Glomerular visceral epithelial cell (primary cell): ENCODE measurements at regions not wholly inside any gene's neighbourhood (a gene's known extent, or its start where the extent isn't known, plus 50 kb on each side); places are given as distances from the start of the nearest gene placed in this dataset.

Source experiments
- DNase-seq: peaks from one replicate; pipeline ENCODE4 v3.0.0-alpha.2; 2016; ENCODE audit errors: extremely low spot score

GRCh38 chr3:21357241-21357640, 393.8 kb downstream of the ZNF385D start:
- DNase-seq, result no peak

DNA sequence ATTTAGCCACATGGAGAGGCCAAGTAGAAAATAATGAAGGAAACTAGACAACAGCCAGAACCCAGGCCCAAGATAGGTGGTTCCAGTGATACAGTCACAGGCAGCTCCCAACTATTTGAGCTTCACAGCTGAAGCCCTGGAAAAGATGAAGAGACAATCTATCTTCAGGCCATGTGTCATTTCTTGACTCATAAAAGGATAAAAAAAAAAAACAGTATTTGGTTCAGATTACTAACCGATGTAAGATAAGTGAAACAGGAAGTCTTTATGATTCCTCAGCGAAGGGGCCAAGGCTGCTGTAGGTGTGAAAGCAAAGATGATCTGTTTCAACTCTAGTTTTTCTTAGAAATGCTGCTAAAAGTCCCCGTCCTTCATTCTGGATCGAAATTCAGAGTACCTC, 394.6 kb downstream of the ZNF385D start:
- no peak for DNase-seq

DNA sequence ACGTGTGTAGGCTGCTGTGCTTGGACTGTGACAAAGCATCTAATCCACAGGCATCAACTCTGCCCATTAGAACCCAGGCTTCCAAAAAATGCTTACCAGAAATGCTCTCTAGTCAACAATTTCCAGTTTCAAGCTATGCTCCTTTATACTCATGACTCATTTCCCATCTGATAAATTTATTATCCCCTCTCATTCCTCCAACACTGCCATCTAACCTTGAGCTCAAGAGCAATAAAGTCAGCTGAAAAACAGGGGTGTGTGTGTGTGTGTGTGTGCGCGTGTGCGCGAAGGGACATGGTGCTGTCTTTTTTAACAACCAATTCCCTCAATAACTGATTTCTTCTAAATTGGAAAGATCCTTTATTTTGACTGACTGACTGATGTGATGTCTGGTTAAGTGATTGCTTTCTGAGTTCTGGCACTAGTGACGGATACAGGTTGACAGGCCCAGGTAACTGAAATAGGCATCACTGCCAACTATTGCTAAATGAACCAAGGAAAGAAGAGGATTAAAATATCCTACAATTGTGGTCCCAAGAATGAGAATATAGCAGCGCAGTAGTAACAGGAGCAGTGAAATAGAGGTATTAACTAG, 405.5 kb downstream of the ZNF385D start:
- DNase-seq, result no peak

DNA sequence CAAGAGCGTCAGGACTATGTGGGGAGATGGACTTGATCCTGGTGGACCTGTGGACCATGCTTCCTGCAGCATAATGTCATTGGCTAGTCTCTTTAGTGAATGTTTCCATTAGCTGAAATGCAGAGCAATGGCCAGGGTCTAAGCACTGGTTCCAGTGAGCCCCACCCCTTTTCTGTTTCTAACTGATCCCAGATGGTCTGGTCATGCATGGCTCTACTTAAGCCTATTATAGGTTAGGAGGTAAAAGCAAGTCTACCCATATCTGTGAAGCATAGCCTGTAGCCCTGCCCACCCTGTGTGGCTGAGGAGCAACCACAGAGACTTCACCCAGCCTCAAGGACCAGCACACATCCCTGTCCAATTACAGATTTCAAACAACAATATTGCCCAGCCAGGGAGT, 419.2 kb downstream of the ZNF385D start:
- no peak for DNase-seq

GRCh38 chr3:21331321-21331720, 419.7 kb downstream of the ZNF385D start:
- DNase-seq, result no peak

- DNase-seq, result peak; percentile 16
These were observed 420.7 kb downstream of the ZNF385D start for GRCh38 chr3:21330293-21330692.

GRCh38 chr3:21328711-21329390, 422.2 kb downstream of the ZNF385D start:
- DNase-seq, result no peak

DNA sequence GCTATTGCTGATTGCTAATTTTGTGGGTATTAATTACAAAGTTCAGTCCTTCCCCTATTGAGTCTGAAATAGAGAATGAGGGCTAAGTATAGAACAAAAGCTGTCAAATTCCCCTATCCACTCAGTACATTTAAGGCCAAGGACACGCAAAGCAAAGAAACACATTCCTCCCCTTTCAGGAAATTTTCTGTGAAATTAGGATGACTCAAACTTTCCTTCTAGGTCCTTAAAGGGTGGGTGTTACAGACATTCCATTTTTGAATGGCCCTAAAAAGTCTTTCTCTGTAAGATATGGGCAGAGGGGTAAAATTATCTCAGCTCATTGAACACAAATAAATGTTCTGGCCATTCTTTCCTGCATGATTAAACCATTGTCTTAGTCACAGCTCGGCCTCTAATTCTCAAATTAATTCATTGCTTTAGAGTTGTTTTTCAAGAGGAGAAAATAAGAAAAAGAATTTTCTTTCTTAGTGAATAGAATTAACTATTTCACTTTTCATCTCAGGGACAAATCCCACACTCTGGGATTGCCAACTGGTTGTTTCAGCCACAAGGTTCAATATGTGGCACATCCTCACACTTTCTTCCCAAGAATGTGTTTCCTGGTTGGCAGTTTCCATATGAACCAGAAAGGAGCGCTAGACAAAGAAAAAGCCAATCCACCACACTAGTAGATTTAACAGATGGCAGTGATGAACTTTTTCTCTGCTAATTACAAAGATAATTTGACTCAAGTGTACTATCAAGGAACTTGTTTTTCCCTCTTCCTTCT, 424.1 kb downstream of the ZNF385D start:
- DNase-seq, result peak; percentile 4

DNA sequence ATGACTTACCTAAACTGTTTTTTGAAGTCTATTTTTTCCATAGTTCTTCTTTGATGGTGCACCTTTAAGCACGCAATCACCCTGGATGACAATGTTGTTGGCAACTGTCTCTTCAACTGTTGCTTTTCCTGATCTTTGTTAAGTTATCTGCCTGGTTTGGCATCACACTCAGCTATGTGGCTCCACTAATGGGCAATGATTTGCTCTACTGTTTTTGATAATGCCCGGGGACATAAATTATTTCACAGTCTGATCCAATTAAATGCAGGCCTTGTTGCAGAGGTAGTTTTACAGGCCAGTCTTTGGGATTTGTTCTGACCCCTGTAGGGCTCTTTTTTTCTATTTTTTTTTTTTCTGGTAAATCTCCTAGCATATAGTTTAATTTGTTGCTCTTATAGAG, 436.3 kb downstream of the ZNF385D start:
- no peak for DNase-seq

- DNase-seq, result no peak
These were observed 440.1 kb downstream of the ZNF385D start for GRCh38 chr3:21310891-21311290.

DNA sequence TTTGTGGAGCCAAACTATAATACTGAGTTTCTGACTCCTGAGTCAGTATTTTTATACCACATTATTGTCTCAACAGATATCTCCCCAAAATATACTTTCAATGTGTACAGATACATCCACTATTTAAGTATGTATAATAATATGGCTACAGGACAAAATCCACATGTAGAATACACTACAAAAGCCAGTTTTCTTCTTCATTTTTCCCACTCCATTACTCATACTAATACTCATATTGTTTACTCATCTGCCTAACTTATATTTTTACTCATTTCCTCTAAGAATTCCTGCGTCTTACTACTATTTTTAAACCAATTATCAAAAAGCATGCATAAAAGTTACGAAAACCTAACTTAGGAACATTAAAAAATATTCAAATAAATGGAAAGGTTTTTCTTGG, 440.8 kb downstream of the ZNF385D start:
- no peak for DNase-seq

DNA sequence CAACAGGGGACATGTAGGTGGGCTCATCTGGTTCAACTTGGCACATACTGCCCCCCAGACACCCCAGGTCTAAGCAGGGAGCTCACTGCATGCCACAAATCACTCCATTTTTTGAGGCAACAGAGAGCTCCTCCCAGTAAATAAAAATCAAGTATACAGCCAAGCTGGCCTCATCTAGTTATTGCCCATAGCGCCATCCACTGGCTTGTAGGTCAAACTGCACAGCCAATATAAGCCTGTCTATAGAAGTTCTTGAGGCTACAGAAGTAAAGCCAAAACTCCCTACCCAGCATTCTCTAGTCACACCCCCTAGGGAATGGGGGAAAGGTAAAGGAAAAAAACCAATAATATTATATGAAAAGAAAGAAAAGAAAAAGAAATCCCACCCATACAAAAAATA, 453.7 kb downstream of the ZNF385D start:
- no peak for DNase-seq

DNA sequence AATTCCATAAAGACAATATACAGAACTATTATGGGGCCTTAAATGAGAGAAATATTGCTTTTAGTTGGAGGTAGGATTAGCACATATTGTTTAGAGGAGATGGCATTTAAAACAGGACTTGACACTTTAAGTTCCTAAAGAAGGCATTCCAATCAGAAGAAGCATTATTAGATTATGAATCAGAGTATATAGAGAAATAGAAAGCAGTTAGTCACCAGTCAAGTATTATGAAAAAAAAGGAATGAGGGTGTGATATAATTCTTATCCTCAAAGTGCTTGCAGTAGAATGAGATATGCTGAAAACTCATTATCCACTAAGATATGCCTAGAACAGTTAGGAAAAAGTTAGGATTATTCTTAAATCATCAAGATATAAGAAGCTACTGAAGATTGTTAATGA, 456.2 kb downstream of the ZNF385D start:
- DNase-seq, result peak; percentile 3

GRCh38 chr3:21292971-21293370, 458.0 kb downstream of the ZNF385D start:
- no peak for DNase-seq

GRCh38 chr3:21290557-21290956, 460.5 kb downstream of the ZNF385D start:
- no peak for DNase-seq

- peak; percentile 10 for DNase-seq
These were observed 476.9 kb downstream of the ZNF385D start for GRCh38 chr3:21274079-21274571.

GRCh38 chr3:21273259-21274025, 477.6 kb downstream of the ZNF385D start:
- no peak for DNase-seq

GRCh38 chr3:21271606-21272016, 479.4 kb downstream of the ZNF385D start:
- no peak for DNase-seq

GRCh38 chr3:21269882-21270281, 481.1 kb downstream of the ZNF385D start:
- DNase-seq, result no peak

DNA sequence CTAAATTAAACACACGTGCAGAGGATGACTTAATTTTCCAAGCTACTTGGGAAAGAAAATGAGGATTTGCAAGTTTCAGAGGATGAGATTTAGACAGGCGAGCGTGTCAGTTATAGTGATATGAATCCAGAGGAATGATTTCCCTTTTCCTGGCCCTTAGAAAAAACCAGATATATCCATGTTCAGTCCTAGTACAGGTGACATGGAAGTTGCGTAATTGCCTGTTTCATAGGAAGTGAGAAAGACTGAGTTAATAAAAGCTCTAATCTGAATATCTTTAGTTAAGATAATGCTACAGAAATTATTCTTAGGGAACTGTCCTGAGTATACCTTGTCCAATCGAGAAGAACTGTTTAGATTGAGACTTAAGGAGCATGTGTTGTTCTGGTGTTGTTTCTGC, 490.5 kb downstream of the ZNF385D start:
- no peak for DNase-seq

GRCh38 chr3:21259896-21260295, 491.1 kb downstream of the ZNF385D start:
- no peak for DNase-seq

DNA sequence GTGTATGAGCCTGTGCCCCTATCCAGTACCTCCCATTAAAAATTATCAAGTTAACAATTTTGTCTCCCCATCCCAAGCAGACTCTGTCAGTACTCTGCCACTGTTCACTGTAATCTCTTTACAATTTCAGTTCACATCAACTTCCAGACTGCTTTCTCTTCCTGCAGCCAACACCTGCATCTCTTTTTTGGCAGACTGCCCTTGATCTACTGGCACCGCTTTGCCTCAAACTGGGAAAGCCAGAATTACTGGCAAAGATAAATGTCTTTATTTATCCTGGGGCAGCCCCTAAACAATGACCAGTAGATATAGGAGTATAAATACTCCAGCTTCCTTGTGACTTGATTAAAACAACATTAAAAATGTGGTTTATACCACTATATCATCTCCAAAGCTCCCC, 494.1 kb downstream of the ZNF385D start:
- no peak for DNase-seq
